CD4-positive, CD25-positive, alpha-beta regulatory T cell (primary cell): ENCODE measurements at regions not wholly inside any gene's neighbourhood (a gene's known extent, or its start where the extent isn't known, plus 50 kb on each side); places are given as distances from the start of the nearest gene placed in this dataset.

ENCODE experiments used
- ATAC-seq, 2 donors: fragments of 150-1000 bp; cut with Tn5 transposase; one replicate each; pipeline ENCODE4 v1.10.0; 2021; ENCODE audit warnings: low read depth in 2 of 2, moderate number of reproducible peaks in 2 of 2, moderate library complexity in 1 of 2
- DNase-seq, 3 donors: peaks; one replicate each; pipeline versions ENCODE4 v3.0.0 to v3.0.0-alpha.2; 2012 to 2022; ENCODE audit warnings: mixed read lengths in 1 of 3
- H3K27ac ChIP-seq: one replicate; pipeline ENCODE4 v1.7.0; 2013; ENCODE audit warnings: mild to moderate bottlenecking, low read length; ENCODE audit not compliant: insufficient read depth, poor library complexity, severe bottlenecking
- H3K27me3 ChIP-seq: one replicate; pipeline ENCODE4 v1.7.0; 2013; ENCODE audit warnings: low read length; ENCODE audit not compliant: control insufficient read depth, insufficient read depth
- H3K36me3 ChIP-seq: one replicate; pipeline ENCODE4 v1.7.0; 2013; ENCODE audit warnings: mild to moderate bottlenecking, low read length, moderate library complexity; ENCODE audit not compliant: control insufficient read depth, insufficient read depth
- H3K4me1 ChIP-seq: 2 replicates; pipeline ENCODE4 v1.7.0; 2013; ENCODE audit warnings: mild to moderate bottlenecking, low read length; ENCODE audit not compliant: insufficient read depth, control insufficient read depth, poor library complexity, severe bottlenecking
- H3K4me3 ChIP-seq: one replicate; pipeline ENCODE4 v1.7.0; 2013; ENCODE audit warnings: low read depth, mild to moderate bottlenecking, low read length, moderate library complexity
- H3K9me3 ChIP-seq, 2 experiments: 1 replicate in 1 of 2; 2 replicates in 1 of 2; pipeline ENCODE4 v1.7.0; 2013; ENCODE audit warnings: low read length in 2 of 2, mild to moderate bottlenecking in 1 of 2, moderate library complexity in 1 of 2; ENCODE audit not compliant: control insufficient read depth in 2 of 2
- H3K27ac Mint-ChIP-seq, 3 donors: one replicate each; pipeline ENCODE4 v1.8.0; 2020 to 2022; ENCODE audit warnings: mild to moderate bottlenecking in 3 of 3, mixed read lengths in 3 of 3, moderate library complexity in 2 of 3
- H3K27me3 Mint-ChIP-seq: one replicate; pipeline ENCODE4 v1.8.0; 2022; ENCODE audit warnings: mild to moderate bottlenecking, mixed read lengths
- H3K36me3 Mint-ChIP-seq: one replicate; pipeline ENCODE4 v1.8.0; 2020; ENCODE audit warnings: mixed read lengths
- H3K4me1 Mint-ChIP-seq, 4 donors: one replicate each; pipeline ENCODE4 v1.8.0; 2020 to 2022; ENCODE audit warnings: mixed read lengths in 4 of 4, mild to moderate bottlenecking in 1 of 4
- H3K4me3 Mint-ChIP-seq, 4 donors: one replicate each; pipeline ENCODE4 v1.8.0; 2020 to 2022; ENCODE audit warnings: mild to moderate bottlenecking in 4 of 4, mixed read lengths in 4 of 4, moderate library complexity in 3 of 4
- H3K9me3 Mint-ChIP-seq, 7 donors: one replicate each; pipeline ENCODE4 v1.8.0; 2020 to 2022; ENCODE audit warnings: mixed read lengths in 7 of 7, mild to moderate bottlenecking in 3 of 7, moderate library complexity in 2 of 7

- Histone ChIP-seq H3K4me3 (no peak overlapping the region), H3K9me3 (no peaks in the 10 kb centered on the region), H3K27me3 (no peaks in the 10 kb centered on the region), H3K36me3 (no peaks in the 10 kb centered on the region), H3K27ac (no peak overlapping the region), H3K4me1 (no peaks in the 10 kb centered on the region)
- DNase-seq, result no peak
- H3K27me3 Mint-ChIP-seq, result no peaks in the 10 kb centered on the region
- no peak for ATAC-seq
- no peak overlapping the region for H3K27ac Mint-ChIP-seq
- no peaks in the 10 kb centered on the region for H3K4me1 Mint-ChIP-seq
- no peaks in the 10 kb centered on the region for H3K36me3 Mint-ChIP-seq
- no peak overlapping the region for H3K4me3 Mint-ChIP-seq
- peaks cover 0 to 2% (median 0%) of the 10 kb centered on the region in 7 donors for H3K9me3 Mint-ChIP-seq
Observed at GRCh38 chr4:138565576-138565975, 323.4 kb upstream of the SLC7A11 start.

GRCh38 chr4:138562544-138562991 is 320.4 kb upstream of the SLC7A11 start:
- Histone ChIP-seq H3K4me1 (no peaks in the 10 kb centered on the region), H3K36me3 (no peaks in the 10 kb centered on the region), H3K27ac (no peak overlapping the region), H3K9me3 (no peaks in the 10 kb centered on the region), H3K27me3 (no peaks in the 10 kb centered on the region), H3K4me3 (no peak overlapping the region)
- no peak for ATAC-seq
- Mint-ChIP-seq H3K27ac (no peak overlapping the region), H3K9me3 (peaks cover 0 to 3% (median 1%) of the 10 kb centered on the region in 7 donors), H3K4me3 (no peak overlapping the region), H3K36me3 (no peaks in the 10 kb centered on the region), H3K4me1 (no peaks in the 10 kb centered on the region), H3K27me3 (no peaks in the 10 kb centered on the region)
- no peak for DNase-seq

GRCh38 chr4:138561906-138562305 is 319.8 kb upstream of the SLC7A11 start:
- H3K27ac Mint-ChIP-seq, result no peak overlapping the region
- H3K9me3 Mint-ChIP-seq, result peaks cover 0 to 3% (median 1%) of the 10 kb centered on the region in 7 donors
- no peak for ATAC-seq
- H3K27me3 Mint-ChIP-seq, result no peaks in the 10 kb centered on the region
- Histone ChIP-seq H3K27ac (no peak overlapping the region), H3K9me3 (no peaks in the 10 kb centered on the region), H3K4me3 (no peak overlapping the region), H3K36me3 (no peaks in the 10 kb centered on the region), H3K4me1 (no peaks in the 10 kb centered on the region), H3K27me3 (no peaks in the 10 kb centered on the region)
- H3K4me3 Mint-ChIP-seq, result no peak overlapping the region
- no peaks in the 10 kb centered on the region for H3K36me3 Mint-ChIP-seq
- H3K4me1 Mint-ChIP-seq, result no peaks in the 10 kb centered on the region
- no peak for DNase-seq

- no peak overlapping the region for H3K27ac Mint-ChIP-seq
- H3K4me1 Mint-ChIP-seq, result no peaks in the 10 kb centered on the region
Observed at GRCh38 chr4:138561276-138561880, 319.2 kb upstream of the SLC7A11 start.

GRCh38 chr4:138560448-138560847 is 318.3 kb upstream of the SLC7A11 start:
- no peak for DNase-seq
- H3K27ac Mint-ChIP-seq, result no peak overlapping the region
- no peaks in the 10 kb centered on the region for H3K27me3 Mint-ChIP-seq
- no peaks in the 10 kb centered on the region for H3K4me1 Mint-ChIP-seq
- no peaks in the 10 kb centered on the region for H3K27me3 ChIP-seq
- no peak overlapping the region for H3K4me3 ChIP-seq
- H3K9me3 Mint-ChIP-seq, result peaks cover 0 to 4% (median 2%) of the 10 kb centered on the region in 7 donors
- H3K27ac ChIP-seq, result no peak overlapping the region
- no peaks in the 10 kb centered on the region for H3K36me3 Mint-ChIP-seq
- no peak for ATAC-seq
- H3K4me3 Mint-ChIP-seq, result no peak overlapping the region
- no peaks in the 10 kb centered on the region for H3K9me3 ChIP-seq
- no peaks in the 10 kb centered on the region for H3K4me1 ChIP-seq
- H3K36me3 ChIP-seq, result no peaks in the 10 kb centered on the region

More at GRCh38 chr4:138561276-138561880, 319.2 kb upstream of the SLC7A11 start:
- Histone ChIP-seq H3K9me3 (no peaks in the 10 kb centered on the region), H3K4me1 (no peaks in the 10 kb centered on the region), H3K27ac (no peak overlapping the region), H3K27me3 (no peaks in the 10 kb centered on the region), H3K36me3 (no peaks in the 10 kb centered on the region), H3K4me3 (no peak overlapping the region)
- no peak for DNase-seq
- Mint-ChIP-seq H3K4me3 (no peak overlapping the region), H3K36me3 (no peaks in the 10 kb centered on the region), H3K9me3 (peaks cover 0 to 4% (median 2%) of the 10 kb centered on the region in 7 donors), H3K27me3 (no peaks in the 10 kb centered on the region)
- no peak for ATAC-seq

- Histone ChIP-seq H3K36me3 (no peaks in the 10 kb centered on the region), H3K4me3 (no peak overlapping the region), H3K27ac (no peak overlapping the region), H3K9me3 (no peaks in the 10 kb centered on the region), H3K27me3 (no peaks in the 10 kb centered on the region), H3K4me1 (no peaks in the 10 kb centered on the region)
- DNase-seq (no peak), ATAC-seq (no peak)
- Mint-ChIP-seq H3K9me3 (peaks cover 0 to 4% (median 2%) of the 10 kb centered on the region in 7 donors), H3K4me3 (no peak overlapping the region), H3K36me3 (no peaks in the 10 kb centered on the region), H3K27ac (no peak overlapping the region), H3K27me3 (no peaks in the 10 kb centered on the region), H3K4me1 (no peaks in the 10 kb centered on the region)
Observed at GRCh38 chr4:138558886-138559285, 316.7 kb upstream of the SLC7A11 start.

- no peak overlapping the region for H3K4me3 ChIP-seq
- ATAC-seq, result no peak
- H3K9me3 Mint-ChIP-seq, result peaks cover 0 to 6% (median 3%) of the 10 kb centered on the region in 7 donors
- no peaks in the 10 kb centered on the region for H3K27me3 Mint-ChIP-seq
- H3K4me1 Mint-ChIP-seq, result no peaks in the 10 kb centered on the region
- no peak overlapping the region for H3K4me3 Mint-ChIP-seq
- no peaks in the 10 kb centered on the region for H3K36me3 ChIP-seq
- no peak for DNase-seq
- no peaks in the 10 kb centered on the region for H3K9me3 ChIP-seq
- no peaks in the 10 kb centered on the region for H3K4me1 ChIP-seq
- H3K27ac ChIP-seq, result no peak overlapping the region
- H3K27ac Mint-ChIP-seq, result no peak overlapping the region
- no peaks in the 10 kb centered on the region for H3K27me3 ChIP-seq
- no peaks in the 10 kb centered on the region for H3K36me3 Mint-ChIP-seq
Observed at GRCh38 chr4:138555584-138555983, 313.4 kb upstream of the SLC7A11 start.

- Mint-ChIP-seq H3K36me3 (no peaks in the 10 kb centered on the region), H3K27me3 (no peaks in the 10 kb centered on the region)
- ATAC-seq, result no peak
Observed at GRCh38 chr4:138555108-138555507, 313.0 kb upstream of the SLC7A11 start.

More at GRCh38 chr4:138555108-138555507, 313.0 kb upstream of the SLC7A11 start:
- Mint-ChIP-seq H3K4me1 (no peaks in the 10 kb centered on the region), H3K27ac (no peak overlapping the region), H3K9me3 (peaks cover 0 to 5% (median 3%) of the 10 kb centered on the region in 7 donors), H3K4me3 (no peak overlapping the region)
- Histone ChIP-seq H3K27me3 (no peaks in the 10 kb centered on the region), H3K4me1 (no peaks in the 10 kb centered on the region), H3K4me3 (no peak overlapping the region), H3K36me3 (no peaks in the 10 kb centered on the region), H3K9me3 (no peaks in the 10 kb centered on the region), H3K27ac (no peak overlapping the region)
- DNase-seq, result no peak
